ENCODE measurements at regions not wholly inside any gene's neighbourhood (a gene's known extent, or its start where the extent isn't known, plus 50 kb on each side); places are given as distances from the start of the nearest gene placed in this dataset.

DNA sequence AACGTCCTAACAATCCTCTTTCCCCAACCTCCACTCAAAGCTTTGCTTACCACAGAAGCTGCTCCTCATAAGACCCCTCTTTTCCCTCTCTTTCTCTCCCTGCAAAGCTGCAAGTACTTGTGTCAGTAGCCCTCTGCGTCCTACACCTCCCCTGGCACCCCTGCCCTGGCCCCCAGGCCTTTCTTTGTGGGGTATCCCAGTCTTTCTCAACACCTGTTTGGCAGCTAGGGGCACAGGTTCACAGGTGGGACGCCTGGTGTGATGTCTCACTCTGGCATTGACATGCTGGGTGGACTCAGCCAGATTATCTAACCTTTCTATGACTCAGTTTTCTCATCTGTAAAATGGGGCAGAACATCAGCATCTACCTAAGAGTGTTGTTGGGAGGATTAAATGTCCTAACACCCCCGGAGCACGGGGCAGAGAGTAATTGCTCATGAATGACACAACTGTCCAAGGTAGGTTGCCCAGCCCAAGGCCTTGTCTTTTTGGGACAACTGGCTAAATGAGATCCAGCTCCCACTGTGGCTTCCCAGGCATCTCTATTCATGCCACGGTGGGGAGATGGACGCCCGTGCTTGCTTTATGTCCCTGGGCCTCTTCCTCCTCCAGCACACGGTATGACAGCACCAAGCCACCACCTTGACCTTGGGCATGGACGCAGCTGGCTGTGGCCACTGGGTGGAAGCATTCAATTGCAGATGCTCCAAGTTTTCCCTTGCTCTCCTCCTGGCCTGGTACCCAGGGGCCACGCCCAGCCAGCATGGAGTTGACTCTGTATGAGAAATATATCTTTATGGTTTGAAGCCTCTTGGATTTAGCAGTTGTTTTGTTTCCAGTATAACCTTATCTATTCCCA, 190.4 kb downstream of the RGS3 start:
- no peaks in the 10 kb centered on the region for H3K27me3 ChIP-seq (ENCODE audit: control insufficient read depth in 2 of 2, insufficient read depth in 1 of 2, low read length in 1 of 2)
- no peak for DNase-seq (ENCODE audit: low read depth in 6 of 9, low spot score in 9 of 9)
- no peaks in the 10 kb centered on the region for H3K36me3 ChIP-seq (ENCODE audit: control insufficient read depth in 2 of 2, insufficient read depth in 2 of 2, low read length in 1 of 2)
- H3K9me3 ChIP-seq (ENCODE audit: control insufficient read depth in 2 of 2, insufficient read depth in 1 of 2, low read length in 1 of 2): no peaks in the 10 kb centered on the region
- H3K4me3 ChIP-seq (ENCODE audit: low read length in 2 of 2): no peak overlapping the region
- H3K27ac ChIP-seq (ENCODE audit: low read depth in 1 of 2, low read length in 1 of 2): no peak overlapping the region
- H3K4me1 ChIP-seq (ENCODE audit: control insufficient read depth in 2 of 2, insufficient read depth in 2 of 2, low read length in 2 of 2): no peaks in the 10 kb centered on the region
- WGBS: 86% methylated on average over 11 of the region's 11 CpGs

DNA sequence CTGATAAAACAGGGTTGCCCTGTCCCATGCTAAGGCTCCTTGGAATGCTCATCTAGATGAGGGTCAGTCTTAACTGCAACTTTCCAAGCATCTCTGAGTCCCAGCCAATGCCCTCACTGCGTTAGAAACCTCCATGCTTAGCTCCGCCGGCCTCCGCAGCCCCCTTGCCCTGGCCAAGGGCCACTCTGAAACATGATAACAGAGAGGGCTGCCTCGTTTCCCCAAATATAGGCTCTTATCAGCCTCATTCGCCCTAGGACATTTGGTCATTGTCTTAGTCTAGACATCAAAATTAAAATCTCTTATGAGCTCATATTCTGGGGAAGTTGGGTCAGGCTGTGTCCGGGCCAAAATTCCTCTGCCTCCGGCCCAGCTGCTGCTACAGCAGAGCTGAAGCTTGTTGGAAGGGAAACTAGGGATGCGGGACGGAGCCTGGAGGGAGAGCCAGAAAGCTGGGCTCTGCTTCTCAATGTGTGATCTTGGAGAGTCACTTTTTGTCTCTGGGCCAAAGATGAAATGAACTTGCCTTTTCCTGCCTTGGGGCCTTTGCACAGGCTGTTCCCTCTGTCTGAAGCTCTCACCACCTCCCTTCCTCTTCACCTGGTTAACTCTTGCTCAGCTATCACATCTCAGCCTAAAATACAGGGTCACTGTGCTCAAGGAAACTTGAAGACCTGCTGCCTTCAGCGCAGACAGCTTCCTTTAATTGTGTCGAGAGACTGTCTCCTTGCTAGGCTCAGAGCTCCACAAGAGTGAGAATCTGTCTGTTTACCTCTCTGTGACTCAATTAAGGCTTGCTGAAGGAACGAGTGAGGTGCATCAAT, 191.3 kb downstream of the RGS3 start:
- H3K4me3 ChIP-seq (ENCODE audit: low read length in 2 of 2): no peak overlapping the region
- no peaks in the 10 kb centered on the region for H3K9me3 ChIP-seq (ENCODE audit: control insufficient read depth in 2 of 2, insufficient read depth in 1 of 2, low read length in 1 of 2)
- WGBS: 88% methylated on average over 13 of the region's 13 CpGs
- no peak for DNase-seq (ENCODE audit: low read depth in 6 of 9, low spot score in 9 of 9)
- H3K4me1 ChIP-seq (ENCODE audit: control insufficient read depth in 2 of 2, insufficient read depth in 2 of 2, low read length in 2 of 2): no peaks in the 10 kb centered on the region
- no peaks in the 10 kb centered on the region for H3K36me3 ChIP-seq (ENCODE audit: control insufficient read depth in 2 of 2, insufficient read depth in 2 of 2, low read length in 1 of 2)
- no peaks in the 10 kb centered on the region for H3K27me3 ChIP-seq (ENCODE audit: control insufficient read depth in 2 of 2, insufficient read depth in 1 of 2, low read length in 1 of 2)
- no peak overlapping the region for H3K27ac ChIP-seq (ENCODE audit: low read depth in 1 of 2, low read length in 1 of 2)

DNA sequence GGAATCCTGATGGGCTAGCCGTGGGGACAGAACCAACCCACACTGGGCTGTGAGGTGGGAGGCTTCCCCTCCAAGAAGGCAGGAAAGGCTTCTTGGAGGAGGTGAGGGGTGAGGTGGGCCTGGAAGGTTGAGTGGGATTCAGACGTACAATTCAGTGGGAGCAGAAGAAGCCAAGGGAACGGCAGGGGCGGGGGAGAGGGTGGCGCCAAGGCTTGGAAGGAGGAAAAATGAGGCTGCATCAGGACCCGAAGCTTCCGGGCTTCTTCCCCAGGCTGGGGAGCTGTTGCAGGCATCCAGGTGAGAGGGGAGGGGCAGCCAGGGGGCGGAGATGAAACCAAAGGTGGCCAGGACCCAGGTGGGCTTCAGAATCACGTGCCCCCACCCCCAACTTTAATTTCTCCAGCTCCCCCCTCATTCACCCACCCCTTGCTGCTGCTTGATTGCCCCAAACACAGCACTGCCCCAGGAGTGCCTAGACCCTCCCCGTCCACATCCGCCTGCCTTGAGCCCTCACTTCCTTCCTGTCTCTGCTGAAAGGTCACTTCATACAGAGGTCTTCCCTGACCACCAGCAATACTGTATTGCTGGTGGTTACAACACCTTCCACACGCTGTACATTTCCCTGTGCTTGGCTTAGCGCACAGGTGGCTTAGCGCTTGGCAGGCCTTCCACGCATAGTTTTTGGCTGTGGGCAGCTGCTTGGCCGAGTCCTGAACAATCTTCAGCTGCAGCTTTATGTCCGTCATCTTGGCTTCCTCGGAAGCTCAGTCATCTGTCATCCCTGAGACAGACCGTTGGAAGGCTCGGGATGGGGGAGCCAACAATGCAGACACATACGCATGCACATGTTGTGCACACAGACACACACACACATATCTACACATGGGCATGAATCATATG, 193.5 kb downstream of the RGS3 start:
- no peaks in the 10 kb centered on the region for H3K9me3 ChIP-seq (ENCODE audit: control insufficient read depth in 2 of 2, insufficient read depth in 1 of 2, low read length in 1 of 2)
- WGBS: 86% methylated on average over 21 of the region's 21 CpGs

DNA sequence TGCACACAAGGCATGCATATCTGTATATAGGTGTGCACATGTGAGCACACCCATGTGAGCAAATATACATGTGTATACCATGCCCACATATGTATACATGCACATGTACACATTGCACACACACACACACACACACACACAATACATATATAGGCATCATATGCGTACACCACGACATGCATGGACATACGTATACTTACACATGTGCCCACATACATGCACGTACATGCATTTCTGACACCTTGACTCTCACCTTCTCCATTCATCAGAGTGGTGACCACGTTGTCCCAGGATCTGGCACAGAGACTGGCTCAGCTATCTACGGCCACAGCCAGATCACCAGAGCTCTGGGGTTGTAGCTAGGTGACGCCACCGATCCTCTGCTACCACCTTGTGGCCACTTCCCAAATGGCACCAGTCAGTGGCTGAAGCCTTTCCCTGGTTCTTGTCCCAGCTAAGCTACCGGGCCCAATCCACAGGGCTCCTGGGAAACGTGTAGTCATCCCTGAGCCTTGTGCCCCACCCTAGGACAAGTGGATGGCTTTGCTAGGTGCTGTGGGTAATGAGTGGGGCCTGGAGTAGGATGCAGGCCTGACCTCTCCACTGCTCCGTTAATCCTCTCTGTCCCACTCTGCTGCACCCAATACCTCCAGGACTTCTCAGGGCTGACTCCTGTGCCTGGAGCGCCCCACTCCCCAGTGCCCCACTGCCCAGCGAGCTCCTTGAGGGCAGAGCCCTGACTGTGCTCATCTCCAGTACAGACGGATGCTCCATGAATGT, 194.4 kb downstream of the RGS3 start:
- Histone ChIP-seq H3K27ac (ENCODE audit: low read depth in 1 of 2, low read length in 1 of 2) (no peak overlapping the region), H3K9me3 (ENCODE audit: control insufficient read depth in 2 of 2, insufficient read depth in 1 of 2, low read length in 1 of 2) (no peaks in the 10 kb centered on the region), H3K27me3 (ENCODE audit: control insufficient read depth in 2 of 2, insufficient read depth in 1 of 2, low read length in 1 of 2) (peaks cover 0 to 3% of the 10 kb centered on the region in 2 donors), H3K4me3 (ENCODE audit: low read length in 2 of 2) (no peak overlapping the region), H3K36me3 (ENCODE audit: control insufficient read depth in 2 of 2, insufficient read depth in 2 of 2, low read length in 1 of 2) (no peaks in the 10 kb centered on the region), H3K4me1 (ENCODE audit: control insufficient read depth in 2 of 2, insufficient read depth in 2 of 2, low read length in 2 of 2) (no peaks in the 10 kb centered on the region)
- DNase-seq (ENCODE audit: low read depth in 6 of 9, low spot score in 9 of 9): peak; percentile 41 to 83 (median 57)
- 45% methylated on average over 14 of the region's 14 CpGs for WGBS

More for the DNA sequence above, 193.5 kb downstream of the RGS3 start:
- Histone ChIP-seq H3K4me3 (ENCODE audit: low read length in 2 of 2) (no peak overlapping the region), H3K27me3 (ENCODE audit: control insufficient read depth in 2 of 2, insufficient read depth in 1 of 2, low read length in 1 of 2) (peaks cover 0 to 3% of the 10 kb centered on the region in 2 donors), H3K27ac (ENCODE audit: low read depth in 1 of 2, low read length in 1 of 2) (no peak overlapping the region), H3K4me1 (ENCODE audit: control insufficient read depth in 2 of 2, insufficient read depth in 2 of 2, low read length in 2 of 2) (no peaks in the 10 kb centered on the region), H3K36me3 (ENCODE audit: control insufficient read depth in 2 of 2, insufficient read depth in 2 of 2, low read length in 1 of 2) (no peaks in the 10 kb centered on the region)
- DNase-seq (ENCODE audit: low read depth in 6 of 9, low spot score in 9 of 9): no peak

DNA sequence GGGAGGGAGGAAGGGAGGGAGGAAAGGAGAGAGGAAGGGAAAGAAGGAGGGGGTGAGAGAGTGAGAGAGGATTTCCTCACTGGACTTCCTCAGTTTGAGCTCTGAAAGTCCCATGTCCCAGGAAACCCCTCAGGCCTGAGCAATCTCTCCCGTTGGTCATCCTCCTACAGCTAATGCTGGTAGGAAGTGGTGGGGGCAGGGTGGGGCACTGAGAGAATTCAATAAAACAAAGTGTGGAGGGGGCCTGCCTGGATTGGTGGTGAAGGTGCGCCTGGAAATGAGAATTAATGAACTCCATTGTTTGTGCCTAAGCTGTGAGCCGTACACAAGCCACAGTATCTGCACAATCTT, 195.0 kb downstream of the RGS3 start:
- WGBS: 93% methylated on average over 3 of the region's 3 CpGs
- peaks cover 0 to 3% of the 10 kb centered on the region in 2 donors for H3K27me3 ChIP-seq (ENCODE audit: control insufficient read depth in 2 of 2, insufficient read depth in 1 of 2, low read length in 1 of 2)
- no peaks in the 10 kb centered on the region for H3K4me1 ChIP-seq (ENCODE audit: control insufficient read depth in 2 of 2, insufficient read depth in 2 of 2, low read length in 2 of 2)
- no peaks in the 10 kb centered on the region for H3K9me3 ChIP-seq (ENCODE audit: control insufficient read depth in 2 of 2, insufficient read depth in 1 of 2, low read length in 1 of 2)
- H3K4me3 ChIP-seq (ENCODE audit: low read length in 2 of 2): no peak overlapping the region
- H3K36me3 ChIP-seq (ENCODE audit: control insufficient read depth in 2 of 2, insufficient read depth in 2 of 2, low read length in 1 of 2): no peaks in the 10 kb centered on the region
- H3K27ac ChIP-seq (ENCODE audit: low read depth in 1 of 2, low read length in 1 of 2): no peak overlapping the region
- no peak for DNase-seq (ENCODE audit: low read depth in 6 of 9, low spot score in 9 of 9)

DNA sequence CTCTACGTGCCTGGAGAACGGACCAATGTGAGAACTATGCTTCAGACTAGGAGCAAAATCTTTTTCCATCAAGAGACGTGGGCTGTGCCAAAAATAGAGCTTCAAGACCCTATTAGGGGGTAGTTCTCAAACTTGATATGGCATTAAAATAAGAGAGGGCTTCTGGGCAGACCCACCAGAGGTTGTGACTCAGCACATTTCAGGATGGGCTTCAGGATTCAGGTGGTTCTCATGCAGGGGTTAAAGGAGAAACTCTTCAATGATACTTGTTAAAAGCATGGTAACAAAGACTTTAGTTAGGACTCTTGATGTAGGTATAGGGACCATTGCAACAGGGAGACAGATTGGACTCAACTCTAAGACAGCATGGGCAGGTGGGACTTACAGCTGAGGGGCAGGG, 195.5 kb downstream of the RGS3 start:
- Histone ChIP-seq H3K27ac (ENCODE audit: low read depth in 1 of 2, low read length in 1 of 2) (no peak overlapping the region), H3K9me3 (ENCODE audit: control insufficient read depth in 2 of 2, insufficient read depth in 1 of 2, low read length in 1 of 2) (no peaks in the 10 kb centered on the region), H3K4me3 (ENCODE audit: low read length in 2 of 2) (no peak overlapping the region), H3K36me3 (ENCODE audit: control insufficient read depth in 2 of 2, insufficient read depth in 2 of 2, low read length in 1 of 2) (no peaks in the 10 kb centered on the region), H3K27me3 (ENCODE audit: control insufficient read depth in 2 of 2, insufficient read depth in 1 of 2, low read length in 1 of 2) (peaks cover 0 to 3% of the 10 kb centered on the region in 2 donors), H3K4me1 (ENCODE audit: control insufficient read depth in 2 of 2, insufficient read depth in 2 of 2, low read length in 2 of 2) (no peaks in the 10 kb centered on the region)
- no peak for DNase-seq (ENCODE audit: low read depth in 6 of 9, low spot score in 9 of 9)
- 76% methylated on average over 3 of the region's 3 CpGs for WGBS

DNA sequence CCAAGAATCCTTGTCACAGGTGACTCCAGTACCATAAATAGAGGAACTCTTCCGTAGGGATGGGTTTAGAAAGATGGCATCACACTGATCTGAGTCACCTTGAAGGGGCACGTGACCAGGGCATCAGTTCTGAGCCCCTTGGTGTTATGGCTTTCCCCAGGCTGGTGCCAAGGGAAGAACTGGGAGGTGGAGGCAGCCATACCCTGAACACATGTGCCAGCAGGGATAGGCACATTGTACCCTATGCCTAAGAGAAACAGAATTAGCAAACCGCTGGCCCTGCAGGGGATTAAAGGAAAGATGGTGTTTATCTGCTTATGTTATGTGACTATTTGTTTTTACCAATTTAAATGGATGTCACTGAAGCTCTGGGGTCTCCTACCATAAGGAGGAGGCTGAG, 196.2 kb downstream of the RGS3 start:
- DNase-seq (ENCODE audit: low read depth in 6 of 9, low spot score in 9 of 9): no peak
- Histone ChIP-seq H3K27ac (ENCODE audit: low read depth in 1 of 2, low read length in 1 of 2) (no peak overlapping the region), H3K4me1 (ENCODE audit: control insufficient read depth in 2 of 2, insufficient read depth in 2 of 2, low read length in 2 of 2) (no peaks in the 10 kb centered on the region), H3K36me3 (ENCODE audit: control insufficient read depth in 2 of 2, insufficient read depth in 2 of 2, low read length in 1 of 2) (no peaks in the 10 kb centered on the region), H3K27me3 (ENCODE audit: control insufficient read depth in 2 of 2, insufficient read depth in 1 of 2, low read length in 1 of 2) (peaks cover 0 to 3% of the 10 kb centered on the region in 2 donors), H3K4me3 (ENCODE audit: low read length in 2 of 2) (no peak overlapping the region), H3K9me3 (ENCODE audit: control insufficient read depth in 2 of 2, insufficient read depth in 1 of 2, low read length in 1 of 2) (no peaks in the 10 kb centered on the region)
- WGBS: 95% methylated on average over 3 of the region's 3 CpGs

DNA sequence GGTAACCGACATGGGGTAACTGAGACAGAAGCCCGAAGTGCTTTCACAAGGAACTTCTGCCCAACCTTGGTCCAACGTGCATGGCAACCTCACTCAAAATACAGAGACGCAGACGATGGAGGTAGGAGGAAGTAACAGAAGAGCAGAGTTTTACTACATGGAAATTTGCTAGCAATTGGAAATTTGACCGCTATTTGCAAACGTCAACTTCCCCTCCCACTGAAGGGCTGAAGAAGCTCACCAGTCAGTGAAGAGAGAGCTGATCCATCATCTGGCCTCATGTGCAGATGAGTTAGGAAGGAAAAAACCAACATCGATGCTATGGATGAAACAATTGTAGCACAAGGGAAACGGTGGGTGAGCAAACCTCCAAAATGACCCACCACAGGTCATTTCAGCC, 196.7 kb downstream of the RGS3 start:
- Histone ChIP-seq H3K4me3 (ENCODE audit: low read length in 2 of 2) (no peak overlapping the region), H3K36me3 (ENCODE audit: control insufficient read depth in 2 of 2, insufficient read depth in 2 of 2, low read length in 1 of 2) (no peaks in the 10 kb centered on the region), H3K4me1 (ENCODE audit: control insufficient read depth in 2 of 2, insufficient read depth in 2 of 2, low read length in 2 of 2) (no peaks in the 10 kb centered on the region), H3K9me3 (ENCODE audit: control insufficient read depth in 2 of 2, insufficient read depth in 1 of 2, low read length in 1 of 2) (no peaks in the 10 kb centered on the region), H3K27me3 (ENCODE audit: control insufficient read depth in 2 of 2, insufficient read depth in 1 of 2, low read length in 1 of 2) (peaks cover 0 to 3% of the 10 kb centered on the region in 2 donors), H3K27ac (ENCODE audit: low read depth in 1 of 2, low read length in 1 of 2) (no peak overlapping the region)
- no peak for DNase-seq (ENCODE audit: low read depth in 6 of 9, low spot score in 9 of 9)
- 68% methylated on average over 9 of the region's 9 CpGs for WGBS

Data from thymus (tissue), 11 donors.